Ectodermal cell (in vitro differentiated cells): ENCODE measurements at regions not wholly inside any gene's neighbourhood (a gene's known extent, or its start where the extent isn't known, plus 50 kb on each side); places are given as distances from the start of the nearest gene placed in this dataset.

Source experiments
- H3K27ac ChIP-seq: 2 replicates; pipeline ENCODE4 v1.7.0; 2013; ENCODE audit warnings: mild to moderate bottlenecking, low read depth, low read length; ENCODE audit not compliant: insufficient read depth, poor library complexity, severe bottlenecking
- H3K27me3 ChIP-seq: 2 replicates; pipeline ENCODE4 v1.7.0; 2013; ENCODE audit warnings: mild to moderate bottlenecking, low read length; ENCODE audit not compliant: insufficient read depth, control insufficient read depth, poor library complexity, severe bottlenecking
- H3K36me3 ChIP-seq: one replicate; pipeline ENCODE4 v1.7.0; 2013; ENCODE audit warnings: low read length; ENCODE audit not compliant: control insufficient read depth, insufficient read depth
- H3K4me1 ChIP-seq: one replicate; pipeline ENCODE4 v1.7.0; 2013; ENCODE audit warnings: low read length; ENCODE audit not compliant: control insufficient read depth, insufficient read depth
- H3K4me3 ChIP-seq: 2 replicates; pipeline ENCODE4 v1.7.0; 2013; ENCODE audit warnings: low read depth, low read length, control low read depth; ENCODE audit not compliant: insufficient read depth
- H3K9me3 ChIP-seq: 2 replicates; pipeline ENCODE4 v1.7.0; 2013; ENCODE audit warnings: mild to moderate bottlenecking, low read length, moderate library complexity; ENCODE audit not compliant: control insufficient read depth
- WGBS, 2 experiments: methylation state at CpG; one replicate each; pipeline ENCODE4 v1.1.7; 2013; ENCODE audit warnings: missing lambda C conversion rate in 2 of 2; 5-methylcytosine and 5-hydroxymethylcytosine counted together

GRCh38 chr4:107194005-107194404, 157.9 kb upstream of the DKK2 start:
- H3K4me1 ChIP-seq: no peaks in the 10 kb centered on the region
- H3K9me3 ChIP-seq: no peaks in the 10 kb centered on the region
- no peaks in the 10 kb centered on the region for H3K27me3 ChIP-seq
- no peak overlapping the region for H3K27ac ChIP-seq
- H3K4me3 ChIP-seq: no peak overlapping the region
- no peaks in the 10 kb centered on the region for H3K36me3 ChIP-seq
- WGBS, 2 experiments: 74 to 80% methylated on average over 3 of the region's 4 CpGs

- 97% methylated on average over 3 to 6 of the region's 6 CpGs for WGBS, 2 experiments
- no peak overlapping the region for H3K27ac ChIP-seq
- no peaks in the 10 kb centered on the region for H3K4me1 ChIP-seq
- H3K4me3 ChIP-seq: no peak overlapping the region
- H3K36me3 ChIP-seq: no peaks in the 10 kb centered on the region
- H3K27me3 ChIP-seq: no peaks in the 10 kb centered on the region
- H3K9me3 ChIP-seq: no peaks in the 10 kb centered on the region
Measured at GRCh38 chr4:107192601-107193000, 156.5 kb upstream of the DKK2 start.

- no peaks in the 10 kb centered on the region for H3K9me3 ChIP-seq
- H3K27me3 ChIP-seq: no peaks in the 10 kb centered on the region
- no peak overlapping the region for H3K4me3 ChIP-seq
- no peaks in the 10 kb centered on the region for H3K36me3 ChIP-seq
- WGBS, 2 experiments: no CpG with 5 or more reads among the region's 2 CpGs
- no peaks in the 10 kb centered on the region for H3K4me1 ChIP-seq
- H3K27ac ChIP-seq: no peak overlapping the region
Measured at GRCh38 chr4:107187091-107187490, 151.0 kb upstream of the DKK2 start.

GRCh38 chr4:107183155-107183774, 147.2 kb upstream of the DKK2 start:
- no peaks in the 10 kb centered on the region for H3K9me3 ChIP-seq
- H3K4me1 ChIP-seq: no peaks in the 10 kb centered on the region
- no peak overlapping the region for H3K27ac ChIP-seq
- no peaks in the 10 kb centered on the region for H3K36me3 ChIP-seq
- H3K4me3 ChIP-seq: no peak overlapping the region
- 36 to 66% methylated on average over 3 of the region's 3 CpGs for WGBS, 2 experiments
- no peaks in the 10 kb centered on the region for H3K27me3 ChIP-seq

- Histone ChIP-seq H3K27me3 (no peaks in the 10 kb centered on the region), H3K9me3 (no peaks in the 10 kb centered on the region), H3K4me3 (no peak overlapping the region), H3K27ac (no peak overlapping the region), H3K36me3 (no peaks in the 10 kb centered on the region), H3K4me1 (no peaks in the 10 kb centered on the region)
- WGBS, 2 experiments: 94 to 95% methylated on average over 2 of the region's 3 CpGs
Measured at GRCh38 chr4:107182347-107182746, 146.2 kb upstream of the DKK2 start.

GRCh38 chr4:107166873-107167450, 130.8 kb upstream of the DKK2 start:
- Histone ChIP-seq H3K9me3 (no peaks in the 10 kb centered on the region), H3K27ac (no peak overlapping the region), H3K27me3 (no peaks in the 10 kb centered on the region), H3K36me3 (no peaks in the 10 kb centered on the region), H3K4me1 (no peaks in the 10 kb centered on the region), H3K4me3 (no peak overlapping the region)
- WGBS, 2 experiments: 100% methylated on average over 1 of the region's 1 CpG; no CpG with 5 or more reads in 1 of the 2 experiments

- Histone ChIP-seq H3K36me3 (no peaks in the 10 kb centered on the region), H3K4me1 (no peaks in the 10 kb centered on the region), H3K9me3 (no peaks in the 10 kb centered on the region), H3K4me3 (no peak overlapping the region), H3K27me3 (no peaks in the 10 kb centered on the region), H3K27ac (no peak overlapping the region)
Measured at GRCh38 chr4:107166181-107166580, 130.1 kb upstream of the DKK2 start.

GRCh38 chr4:107164962-107165475, 128.9 kb upstream of the DKK2 start:
- H3K36me3 ChIP-seq: no peaks in the 10 kb centered on the region
- no peaks in the 10 kb centered on the region for H3K27me3 ChIP-seq
- H3K27ac ChIP-seq: no peak overlapping the region
- no peaks in the 10 kb centered on the region for H3K9me3 ChIP-seq
- H3K4me1 ChIP-seq: no peaks in the 10 kb centered on the region
- no peak overlapping the region for H3K4me3 ChIP-seq
- WGBS, 2 experiments: 90 to 94% methylated on average over 2 of the region's 2 CpGs

GRCh38 chr4:107156443-107156842, 120.3 kb upstream of the DKK2 start:
- Histone ChIP-seq H3K4me1 (no peaks in the 10 kb centered on the region), H3K4me3 (no peak overlapping the region), H3K27me3 (no peaks in the 10 kb centered on the region), H3K36me3 (no peaks in the 10 kb centered on the region), H3K27ac (no peak overlapping the region), H3K9me3 (no peaks in the 10 kb centered on the region)

- Histone ChIP-seq H3K27me3 (no peaks in the 10 kb centered on the region), H3K9me3 (no peaks in the 10 kb centered on the region), H3K27ac (no peak overlapping the region), H3K36me3 (no peaks in the 10 kb centered on the region), H3K4me1 (no peaks in the 10 kb centered on the region), H3K4me3 (no peak overlapping the region)
- 92 to 96% methylated on average over 1 to 2 of the region's 2 CpGs for WGBS, 2 experiments
Measured at GRCh38 chr4:107155366-107155765, 119.3 kb upstream of the DKK2 start.
